ENCODE measurements at regions not wholly inside any gene's neighbourhood (a gene's known extent, or its start where the extent isn't known, plus 50 kb on each side); places are given as distances from the start of the nearest gene placed in this dataset.
"Not testable (repeated sequence)": the region's sequence is repeated elsewhere in the genome, so short reads cannot be mapped to it uniquely, and the experiment has no call there.

DNA sequence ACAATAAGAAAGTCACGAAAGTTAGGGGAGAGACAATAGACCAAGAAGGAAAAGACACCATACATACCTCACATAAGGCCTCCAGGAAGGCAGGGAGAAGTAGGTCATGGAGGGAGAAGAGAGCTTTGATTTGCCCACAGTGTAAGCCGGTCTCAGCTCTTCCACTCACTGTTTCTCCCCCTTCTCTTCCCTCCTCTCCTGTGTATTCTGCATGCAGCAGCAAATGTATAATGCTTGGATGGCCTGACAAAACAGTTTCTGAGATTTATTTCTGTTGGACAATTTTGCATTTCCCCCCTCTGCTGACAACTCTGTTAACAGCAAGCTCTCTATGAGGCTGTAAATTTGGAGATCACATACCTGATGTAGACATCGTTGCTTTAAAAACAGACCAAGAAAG lies 318.9 kb downstream of the OMA1 start:
- DNase-seq (ENCODE audit: insufficient read length, low spot score) = no peak
- FAIRE-seq = no peak
- TF ChIP-seq POLR2AphosphoS5 (IDR thresholded peaks at IDR 0.05; ENCODE audit: low read depth, low read length) = no peak
- no peak for TF ChIP-seq TAF1 (IDR thresholded peaks at IDR 0.05; ENCODE audit: low read depth, low read length)
- TF ChIP-seq PAX5 (IDR thresholded peaks at IDR 0.05; ENCODE audit: insufficient read depth, low read length, severe bottlenecking) = no peak
- TF ChIP-seq POU2F2 (IDR thresholded peaks at IDR 0.05; ENCODE audit: low read depth, low read length) = no peak
- no peak for TF ChIP-seq SPI1 (IDR thresholded peaks at IDR 0.05; ENCODE audit: low read depth, low read length)
- TF ChIP-seq POLR2A (IDR thresholded peaks at IDR 0.05; ENCODE audit: low read depth, low read length) = no peak

DNA sequence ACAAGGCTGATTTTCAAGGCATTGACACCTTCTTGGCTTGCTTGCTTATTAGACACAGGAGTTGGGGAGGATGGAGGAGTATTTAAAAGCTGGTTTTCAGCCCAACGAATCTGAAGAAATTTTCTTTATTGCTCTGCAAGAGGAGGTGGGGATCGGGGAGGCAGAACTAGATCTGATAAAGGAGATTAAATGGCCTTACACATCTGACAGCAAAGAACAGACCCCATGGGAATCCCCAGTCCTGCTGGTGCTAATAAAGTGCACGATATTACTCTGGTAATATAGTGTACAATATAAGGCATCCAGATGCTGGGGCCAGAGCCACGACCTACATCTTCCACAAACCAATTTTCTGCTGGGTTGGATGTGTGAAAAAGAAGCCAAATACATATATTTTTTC lies 323.0 kb downstream of the OMA1 start:
- no peak for FAIRE-seq
- TF ChIP-seq SPI1 (IDR thresholded peaks at IDR 0.05; ENCODE audit: low read depth, low read length) = no peak
- TF ChIP-seq POLR2A (IDR thresholded peaks at IDR 0.05; ENCODE audit: low read depth, low read length) = no peak
- TF ChIP-seq POLR2AphosphoS5 (IDR thresholded peaks at IDR 0.05; ENCODE audit: low read depth, low read length) = no peak
- no peak for TF ChIP-seq TAF1 (IDR thresholded peaks at IDR 0.05; ENCODE audit: low read depth, low read length)
- no peak for TF ChIP-seq POU2F2 (IDR thresholded peaks at IDR 0.05; ENCODE audit: low read depth, low read length)
- no peak for TF ChIP-seq PAX5 (IDR thresholded peaks at IDR 0.05; ENCODE audit: insufficient read depth, low read length, severe bottlenecking)
- no peak for DNase-seq (ENCODE audit: insufficient read length, low spot score)

DNA sequence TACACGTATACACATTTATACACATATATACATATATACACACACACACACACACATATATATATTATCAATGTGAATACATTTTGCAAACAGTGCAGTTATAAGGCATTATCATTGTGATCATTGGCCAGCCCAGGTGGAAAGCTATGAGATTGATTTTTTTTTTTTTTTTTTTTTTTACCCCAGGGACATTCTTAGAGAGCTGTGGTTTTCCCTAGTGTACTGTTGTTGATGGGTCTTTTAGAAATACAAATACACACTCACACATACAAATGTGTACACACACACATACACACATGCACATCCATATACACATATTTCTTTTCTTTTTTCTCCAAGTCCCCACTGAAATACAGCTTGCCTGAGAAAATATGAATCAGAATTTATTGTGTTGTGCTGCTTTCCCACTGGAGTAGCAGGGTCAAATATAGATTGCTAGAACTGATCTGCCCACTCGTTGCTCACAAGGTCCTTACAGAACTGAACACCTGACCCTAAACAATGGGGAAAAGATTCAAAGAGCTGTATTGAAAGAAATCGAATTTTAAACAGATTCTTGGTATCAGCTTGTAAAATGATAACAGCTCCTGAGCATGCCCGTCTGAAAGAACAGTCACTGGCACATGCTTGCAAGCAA lies 325.6 kb downstream of the OMA1 start:
- DNase-seq (ENCODE audit: insufficient read length, low spot score) (no peak), FAIRE-seq (no peak)
- TF ChIP-seq POU2F2 (IDR thresholded peaks at IDR 0.05; ENCODE audit: low read depth, low read length) (no peak), POLR2A (IDR thresholded peaks at IDR 0.05; ENCODE audit: low read depth, low read length) (no peak), POLR2AphosphoS5 (IDR thresholded peaks at IDR 0.05; ENCODE audit: low read depth, low read length) (no peak), PAX5 (IDR thresholded peaks at IDR 0.05; ENCODE audit: insufficient read depth, low read length, severe bottlenecking) (no peak), TAF1 (IDR thresholded peaks at IDR 0.05; ENCODE audit: low read depth, low read length) (no peak)

DNA sequence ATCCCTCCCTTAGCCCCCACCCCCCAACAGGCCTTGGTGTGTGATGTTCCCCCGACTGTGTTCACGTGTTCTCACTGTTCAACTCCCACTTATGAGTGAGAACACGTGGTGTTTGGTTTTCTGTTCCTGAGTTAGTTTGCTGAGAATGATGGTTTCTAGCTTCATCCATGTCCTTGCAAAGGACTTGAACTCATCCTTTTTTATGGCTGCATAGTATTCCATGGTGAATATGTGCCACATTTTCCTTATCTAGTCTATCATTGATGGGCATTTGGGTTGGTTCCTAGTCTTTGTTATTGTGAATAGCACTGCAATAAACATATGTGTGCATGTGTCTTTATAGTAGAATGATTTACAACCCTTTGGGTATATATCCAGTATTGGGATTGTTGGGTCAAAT lies 330.4 kb downstream of the OMA1 start:
- FAIRE-seq; DNase-seq (ENCODE audit: insufficient read length, low spot score): not testable (repeated sequence)

DNA sequence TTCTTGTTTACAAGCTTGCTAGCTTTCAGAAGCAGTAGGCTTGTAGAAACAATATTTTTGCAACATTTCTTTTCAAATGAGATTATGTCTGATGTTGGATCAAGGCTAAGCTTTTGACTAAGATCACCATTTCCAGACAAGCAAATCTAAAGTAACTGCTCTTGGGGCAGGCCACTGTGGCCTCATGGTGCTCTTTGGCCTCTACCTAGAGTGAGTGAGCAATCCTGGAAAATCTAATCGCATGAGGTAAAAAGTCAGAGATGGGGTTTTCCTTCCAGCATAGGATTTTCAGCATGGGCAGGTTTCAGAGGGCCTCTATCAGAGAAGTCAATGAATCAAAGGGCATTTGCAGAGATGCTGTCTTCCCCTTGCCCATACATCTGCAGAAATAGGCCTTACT lies 331.9 kb downstream of the OMA1 start:
- no peak for FAIRE-seq
- no peak for DNase-seq (ENCODE audit: insufficient read length, low spot score)
- TF ChIP-seq PAX5 (IDR thresholded peaks at IDR 0.05; ENCODE audit: insufficient read depth, low read length, severe bottlenecking) (no peak), POLR2A (IDR thresholded peaks at IDR 0.05; ENCODE audit: low read depth, low read length) (no peak), TAF1 (IDR thresholded peaks at IDR 0.05; ENCODE audit: low read depth, low read length) (no peak), SPI1 (IDR thresholded peaks at IDR 0.05; ENCODE audit: low read depth, low read length) (no peak), POU2F2 (IDR thresholded peaks at IDR 0.05; ENCODE audit: low read depth, low read length) (no peak), POLR2AphosphoS5 (IDR thresholded peaks at IDR 0.05; ENCODE audit: low read depth, low read length) (no peak)

DNA sequence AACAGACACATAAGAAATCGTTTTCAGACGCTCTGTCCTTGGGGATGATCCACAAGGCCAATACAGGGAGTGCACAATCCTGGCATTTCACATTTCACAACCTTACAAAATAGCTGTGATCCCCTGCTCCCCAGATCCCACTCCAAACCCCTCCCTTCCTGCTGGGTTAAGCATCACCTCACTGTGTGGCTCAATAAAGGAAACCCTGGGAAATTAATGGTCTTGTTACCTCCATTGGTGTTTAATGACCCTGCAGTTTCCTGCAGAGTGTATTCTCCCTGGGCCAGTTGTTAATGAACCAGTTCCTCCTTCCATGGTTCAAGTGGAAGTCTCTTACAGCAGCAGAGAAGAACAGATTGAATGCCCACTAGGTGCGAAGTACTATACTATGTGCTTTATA lies 334.7 kb downstream of the OMA1 start:
- no peak for FAIRE-seq
- no peak for DNase-seq (ENCODE audit: insufficient read length, low spot score)

DNA sequence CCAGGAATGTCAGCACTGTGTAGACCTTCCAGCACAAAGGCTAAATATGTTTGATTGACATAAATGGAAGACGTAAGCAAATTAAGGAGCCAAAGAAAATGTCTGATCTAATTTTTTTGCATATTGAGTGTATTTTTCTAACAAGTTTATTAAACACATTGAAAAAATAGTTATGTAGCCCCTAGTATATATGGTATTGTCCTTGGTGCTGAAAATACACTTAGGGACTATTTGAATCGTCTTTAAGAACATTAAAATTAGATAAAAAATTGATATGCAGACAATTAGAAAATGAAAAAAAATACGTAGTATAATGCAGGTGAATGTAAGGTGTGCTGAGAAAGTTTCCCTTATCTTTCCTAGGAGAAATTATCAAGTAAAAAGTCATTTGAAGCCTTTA lies 337.0 kb downstream of the OMA1 start:
- TF ChIP-seq SPI1 (IDR thresholded peaks at IDR 0.05; ENCODE audit: low read depth, low read length) (no peak), POLR2A (IDR thresholded peaks at IDR 0.05; ENCODE audit: low read depth, low read length) (no peak), PAX5 (IDR thresholded peaks at IDR 0.05; ENCODE audit: insufficient read depth, low read length, severe bottlenecking) (no peak), TAF1 (IDR thresholded peaks at IDR 0.05; ENCODE audit: low read depth, low read length) (no peak), POLR2AphosphoS5 (IDR thresholded peaks at IDR 0.05; ENCODE audit: low read depth, low read length) (no peak), POU2F2 (IDR thresholded peaks at IDR 0.05; ENCODE audit: low read depth, low read length) (no peak)

More for the DNA sequence above, 334.7 kb downstream of the OMA1 start:
- TF ChIP-seq SPI1 (IDR thresholded peaks at IDR 0.05; ENCODE audit: low read depth, low read length) (no peak), POLR2AphosphoS5 (IDR thresholded peaks at IDR 0.05; ENCODE audit: low read depth, low read length) (no peak), POU2F2 (IDR thresholded peaks at IDR 0.05; ENCODE audit: low read depth, low read length) (no peak), PAX5 (IDR thresholded peaks at IDR 0.05; ENCODE audit: insufficient read depth, low read length, severe bottlenecking) (no peak), POLR2A (IDR thresholded peaks at IDR 0.05; ENCODE audit: low read depth, low read length) (no peak), TAF1 (IDR thresholded peaks at IDR 0.05; ENCODE audit: low read depth, low read length) (no peak)

DNA sequence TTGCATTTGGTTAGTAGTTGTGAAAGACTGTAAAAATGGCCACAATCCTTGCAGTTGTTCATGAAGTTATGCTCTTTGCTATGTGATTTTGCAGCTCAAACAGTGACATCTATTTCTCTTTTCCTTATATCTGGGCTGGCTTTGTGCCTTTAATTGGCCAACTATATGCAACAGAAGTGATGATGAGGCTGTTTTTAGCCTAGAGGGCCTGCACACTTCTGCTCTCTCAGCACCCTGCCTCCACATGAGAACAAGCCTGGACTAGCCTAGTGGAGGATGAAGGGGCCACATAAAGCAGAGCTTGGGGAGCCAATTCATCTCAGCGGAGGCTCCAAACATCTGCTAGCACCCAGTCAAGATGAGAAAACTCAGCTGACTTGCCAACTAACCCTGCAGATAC lies 339.8 kb downstream of the OMA1 start:
- DNase-seq (ENCODE audit: insufficient read length, low spot score) = no peak

More for the DNA sequence above, 337.0 kb downstream of the OMA1 start:
- DNase-seq (ENCODE audit: insufficient read length, low spot score) (no peak), FAIRE-seq (no peak)

DNA sequence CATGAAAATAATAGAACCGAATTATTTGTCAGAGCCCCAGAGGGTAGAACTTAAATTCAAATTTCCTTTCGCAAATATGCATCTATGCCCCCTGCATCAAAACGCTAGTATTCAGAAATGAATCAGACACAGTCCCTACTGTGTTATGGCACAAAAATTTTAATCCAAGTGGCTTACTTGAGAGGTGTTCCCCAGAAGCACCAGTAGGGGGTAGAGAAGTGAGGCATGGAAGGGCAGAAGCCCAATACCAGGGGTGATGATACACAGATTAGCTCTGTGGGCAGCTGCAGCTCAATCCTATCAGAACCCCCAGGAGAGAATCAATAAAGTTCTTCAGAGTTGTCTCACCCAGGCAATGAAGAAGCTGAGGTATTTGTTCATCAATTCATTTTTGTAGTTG lies 342.2 kb downstream of the OMA1 start:
- FAIRE-seq = no peak
- DNase-seq (ENCODE audit: insufficient read length, low spot score) = no peak
- TF ChIP-seq TAF1 (IDR thresholded peaks at IDR 0.05; ENCODE audit: low read depth, low read length) (no peak), SPI1 (IDR thresholded peaks at IDR 0.05; ENCODE audit: low read depth, low read length) (no peak), POLR2A (IDR thresholded peaks at IDR 0.05; ENCODE audit: low read depth, low read length) (no peak), POU2F2 (IDR thresholded peaks at IDR 0.05; ENCODE audit: low read depth, low read length) (no peak), POLR2AphosphoS5 (IDR thresholded peaks at IDR 0.05; ENCODE audit: low read depth, low read length) (no peak), PAX5 (IDR thresholded peaks at IDR 0.05; ENCODE audit: insufficient read depth, low read length, severe bottlenecking) (no peak)

More for the DNA sequence above, 339.8 kb downstream of the OMA1 start:
- TF ChIP-seq SPI1 (IDR thresholded peaks at IDR 0.05; ENCODE audit: low read depth, low read length) (no peak), POLR2AphosphoS5 (IDR thresholded peaks at IDR 0.05; ENCODE audit: low read depth, low read length) (no peak), PAX5 (IDR thresholded peaks at IDR 0.05; ENCODE audit: insufficient read depth, low read length, severe bottlenecking) (no peak), TAF1 (IDR thresholded peaks at IDR 0.05; ENCODE audit: low read depth, low read length) (no peak), POLR2A (IDR thresholded peaks at IDR 0.05; ENCODE audit: low read depth, low read length) (no peak), POU2F2 (IDR thresholded peaks at IDR 0.05; ENCODE audit: low read depth, low read length) (no peak)
- FAIRE-seq = no peak

DNA sequence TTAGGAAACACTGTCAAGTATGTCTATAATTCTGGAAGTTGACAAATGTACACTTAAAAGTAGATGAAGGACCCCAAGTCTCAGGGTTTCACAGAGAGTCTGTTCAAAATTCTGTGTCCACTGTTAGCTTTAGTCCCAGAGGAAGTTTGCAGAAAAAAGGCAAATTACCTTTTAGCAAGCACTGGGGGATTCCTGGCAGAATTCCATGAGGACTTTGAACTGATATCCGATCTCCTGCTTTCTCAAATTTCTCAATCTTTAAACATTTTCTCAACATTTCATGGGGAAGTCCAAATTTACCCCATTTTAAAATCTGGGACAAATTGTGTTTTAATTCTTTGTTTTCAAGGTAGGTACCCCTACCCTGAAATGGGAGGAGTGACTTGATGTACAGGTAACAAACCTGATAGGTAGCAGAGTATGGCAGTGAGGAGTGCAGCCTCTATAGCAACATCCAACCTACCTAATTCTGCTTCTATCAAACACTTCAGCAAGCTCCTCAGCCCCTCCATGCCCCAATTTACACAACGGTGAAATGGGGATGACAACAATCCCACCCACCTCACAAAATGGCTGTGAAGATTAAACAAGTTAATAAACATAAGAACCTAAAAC lies 344.9 kb downstream of the OMA1 start:
- TF ChIP-seq PAX5 (IDR thresholded peaks at IDR 0.05; ENCODE audit: insufficient read depth, low read length, severe bottlenecking) = no peak
- TF ChIP-seq POLR2A (IDR thresholded peaks at IDR 0.05; ENCODE audit: low read depth, low read length) = no peak
- TF ChIP-seq POU2F2 (IDR thresholded peaks at IDR 0.05; ENCODE audit: low read depth, low read length) = no peak
- FAIRE-seq = no peak
- DNase-seq (ENCODE audit: insufficient read length, low spot score) = no peak
